ENCODE measurements at regions not wholly inside any gene's neighbourhood (a gene's known extent, or its start where the extent isn't known, plus 50 kb on each side); places are given as distances from the start of the nearest gene placed in this dataset.

GRCh38 chr13:74574964-74575728, 440.9 kb upstream of the KLF12 start:
- H4K20me1 ChIP-seq (ENCODE audit: low read depth, low read length): no peaks in the 10 kb centered on the region
- H3F3A ChIP-seq (ENCODE audit: insufficient read depth): no peaks in the 10 kb centered on the region
- no peak for TF ChIP-seq EZH2phosphoT487 (conservative IDR thresholded peaks at IDR 0.05; ENCODE audit: low read length)
- no peak for TF ChIP-seq CTCF (IDR thresholded peaks at IDR 0.05; ENCODE audit: insufficient read depth, low read length, poor library complexity, severe bottlenecking)
- no peaks in the 10 kb centered on the region for H3K27me3 ChIP-seq (ENCODE audit: low read length)
- no peaks in the 10 kb centered on the region for H3K79me2 ChIP-seq (ENCODE audit: insufficient read depth, low read length)
- no peak overlapping the region for H2AFZ ChIP-seq (ENCODE audit: low read depth, low read length, severe bottlenecking)
- no peak overlapping the region for H3K4me2 ChIP-seq (ENCODE audit: low read depth, low read length, poor library complexity, severe bottlenecking)
- H3K4me3 ChIP-seq (ENCODE audit: insufficient read depth, low read length, poor library complexity, severe bottlenecking): no peak overlapping the region
- H3K27ac ChIP-seq (ENCODE audit: low read depth, low read length): no peak overlapping the region
- H3K9ac ChIP-seq (ENCODE audit: low read length): no peak overlapping the region
- H3K9me2 ChIP-seq (replicated peaks; ENCODE audit: insufficient read depth, low read length): no peaks in the 10 kb centered on the region
- no peaks in the 10 kb centered on the region for H3K36me3 ChIP-seq (ENCODE audit: low read length)
- H3K9me3 ChIP-seq (ENCODE audit: insufficient read depth, low read length): no peaks in the 10 kb centered on the region

GRCh38 chr13:74573654-74574053, 439.4 kb upstream of the KLF12 start:
- Histone ChIP-seq H3K4me3 (ENCODE audit: insufficient read depth, low read length, poor library complexity, severe bottlenecking) (no peak overlapping the region), H3K9me3 (ENCODE audit: insufficient read depth, low read length) (no peaks in the 10 kb centered on the region), H3K27ac (ENCODE audit: low read depth, low read length) (no peak overlapping the region), H2AFZ (ENCODE audit: low read depth, low read length, severe bottlenecking) (no peak overlapping the region), H3K9ac (ENCODE audit: low read length) (no peak overlapping the region), H3K4me2 (ENCODE audit: low read depth, low read length, poor library complexity, severe bottlenecking) (no peak overlapping the region), H3F3A (ENCODE audit: insufficient read depth) (no peaks in the 10 kb centered on the region), H3K36me3 (ENCODE audit: low read length) (no peaks in the 10 kb centered on the region), H3K9me2 (replicated peaks; ENCODE audit: insufficient read depth, low read length) (no peaks in the 10 kb centered on the region), H4K20me1 (ENCODE audit: low read depth, low read length) (no peaks in the 10 kb centered on the region), H3K27me3 (ENCODE audit: low read length) (no peaks in the 10 kb centered on the region), H3K79me2 (ENCODE audit: insufficient read depth, low read length) (no peaks in the 10 kb centered on the region)
- TF ChIP-seq CTCF (IDR thresholded peaks at IDR 0.05; ENCODE audit: insufficient read depth, low read length, poor library complexity, severe bottlenecking): no peak
- TF ChIP-seq EZH2phosphoT487 (conservative IDR thresholded peaks at IDR 0.05; ENCODE audit: low read length): no peak

- no peak overlapping the region for H3K9ac ChIP-seq (ENCODE audit: low read length)
- no peaks in the 10 kb centered on the region for H3K36me3 ChIP-seq (ENCODE audit: low read length)
- no peaks in the 10 kb centered on the region for H3K9me2 ChIP-seq (replicated peaks; ENCODE audit: insufficient read depth, low read length)
- no peaks in the 10 kb centered on the region for H3K79me2 ChIP-seq (ENCODE audit: insufficient read depth, low read length)
- no peak overlapping the region for H3K4me2 ChIP-seq (ENCODE audit: low read depth, low read length, poor library complexity, severe bottlenecking)
- H2AFZ ChIP-seq (ENCODE audit: low read depth, low read length, severe bottlenecking): no peak overlapping the region
- H3F3A ChIP-seq (ENCODE audit: insufficient read depth): no peaks in the 10 kb centered on the region
- no peaks in the 10 kb centered on the region for H3K9me3 ChIP-seq (ENCODE audit: insufficient read depth, low read length)
- H3K27ac ChIP-seq (ENCODE audit: low read depth, low read length): no peak overlapping the region
- no peaks in the 10 kb centered on the region for H4K20me1 ChIP-seq (ENCODE audit: low read depth, low read length)
- H3K4me3 ChIP-seq (ENCODE audit: insufficient read depth, low read length, poor library complexity, severe bottlenecking): no peak overlapping the region
- H3K27me3 ChIP-seq (ENCODE audit: low read length): no peaks in the 10 kb centered on the region
- no peak for TF ChIP-seq EZH2phosphoT487 (conservative IDR thresholded peaks at IDR 0.05; ENCODE audit: low read length)
- TF ChIP-seq CTCF (IDR thresholded peaks at IDR 0.05; ENCODE audit: insufficient read depth, low read length, poor library complexity, severe bottlenecking): no peak
These were observed 437.6 kb upstream of the KLF12 start for GRCh38 chr13:74571811-74572210.

All from SU-DHL-6 (cell line).